ENCODE measurements at regions not wholly inside any gene's neighbourhood (a gene's known extent, or its start where the extent isn't known, plus 50 kb on each side); places are given as distances from the start of the nearest gene placed in this dataset.
"Not testable (repeated sequence)": the region's sequence is repeated elsewhere in the genome, so short reads cannot be mapped to it uniquely, and the experiment has no call there.

DNA sequence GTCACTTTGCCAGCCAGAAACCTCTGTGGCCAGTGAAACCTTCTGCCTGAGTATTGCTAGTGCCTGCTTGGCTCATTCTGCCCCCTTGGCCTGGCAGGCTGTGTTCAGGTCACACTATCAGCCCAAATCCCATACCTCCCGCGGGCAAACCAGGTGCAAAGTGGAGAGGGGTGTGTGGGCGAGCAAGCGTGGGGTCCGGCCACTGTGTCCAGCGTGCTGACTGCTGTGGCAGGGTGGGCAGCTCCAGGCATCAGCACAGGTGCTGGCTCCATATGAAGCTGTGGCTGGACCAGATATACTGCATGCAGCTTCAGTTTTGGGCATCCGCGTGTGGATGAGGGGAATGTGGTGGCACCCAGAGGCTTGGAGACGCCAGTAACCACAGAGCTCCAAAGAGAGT is 576.5 kb upstream of the EDIL3 start:
- no peak for DNase-seq

DNA sequence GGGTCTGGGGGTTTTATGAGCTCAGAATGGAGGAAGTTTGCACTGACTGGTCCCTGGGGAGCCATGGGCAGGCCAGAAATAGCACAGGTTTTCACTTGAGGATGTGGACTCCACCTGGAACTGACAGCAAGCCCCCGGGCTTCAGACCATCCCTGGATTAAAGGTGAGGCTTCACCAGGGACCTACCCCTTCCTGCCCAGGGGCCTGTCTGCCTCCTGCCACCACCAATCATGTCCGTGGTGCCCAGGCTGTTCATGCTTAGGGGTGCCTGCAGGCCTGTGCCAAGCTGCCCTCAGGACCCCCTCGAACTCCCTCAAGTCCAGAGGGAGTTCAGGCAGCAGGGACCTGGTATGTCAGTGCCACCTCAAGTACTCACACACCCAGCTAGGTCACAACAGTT is 577.2 kb upstream of the EDIL3 start:
- DNase-seq, result no peak

DNA sequence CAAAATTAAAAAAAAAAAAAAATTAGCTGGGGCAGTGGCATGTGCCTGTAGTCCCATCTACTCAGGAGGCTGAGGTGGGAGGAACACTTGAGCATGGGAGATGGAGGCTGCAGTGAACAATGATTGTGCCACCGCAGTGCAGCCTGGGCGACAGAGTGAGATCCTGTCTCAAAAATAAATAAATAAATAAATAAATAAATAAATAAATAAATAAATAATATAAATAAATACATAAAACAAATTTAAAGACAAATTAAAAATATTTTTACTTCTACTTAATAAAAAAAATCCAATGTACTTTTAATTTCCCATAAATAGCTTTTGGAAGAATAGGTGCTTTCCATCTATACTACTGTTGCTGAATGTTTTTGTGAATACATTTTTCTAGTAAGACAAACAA is 598.4 kb upstream of the EDIL3 start:
- no peak for DNase-seq

DNA sequence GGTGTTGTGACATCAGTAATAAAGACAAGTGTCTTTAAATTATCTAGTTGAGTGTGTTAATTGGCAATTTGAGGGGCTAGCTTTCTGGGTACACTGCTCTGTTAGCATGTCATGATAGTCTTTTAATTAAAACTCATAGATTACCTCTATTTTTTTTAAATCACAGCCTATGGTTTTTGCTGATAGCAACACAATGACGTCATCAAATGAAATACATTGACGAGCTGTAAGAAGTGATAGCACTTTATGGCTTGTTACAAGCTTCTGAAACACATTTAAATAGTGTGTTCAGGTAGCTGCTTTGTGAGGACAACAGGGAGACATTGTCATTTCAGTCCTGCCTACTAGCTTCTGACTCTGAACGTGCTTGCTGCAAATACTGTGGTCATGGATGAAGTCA is 600.5 kb upstream of the EDIL3 start:
- DNase-seq, result no peak

DNA sequence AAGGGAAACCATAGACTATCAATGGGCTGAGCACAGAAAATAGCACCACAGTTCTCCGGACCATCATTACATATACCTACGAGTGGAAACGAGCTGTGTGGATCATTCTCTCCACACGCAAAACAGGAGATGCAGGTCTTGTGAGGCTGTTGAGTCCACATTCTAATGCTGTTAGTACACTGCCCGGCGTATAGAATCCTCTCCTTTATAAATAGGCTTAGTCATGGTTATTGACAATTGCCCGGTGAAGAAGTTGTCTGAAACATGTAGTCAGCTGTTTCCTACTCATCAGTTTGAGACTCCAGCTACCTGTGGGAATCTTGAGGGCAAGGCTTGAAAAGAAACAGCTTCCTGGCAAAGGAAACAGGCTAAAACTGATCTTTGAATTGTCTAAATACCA is 602.0 kb upstream of the EDIL3 start:
- DNase-seq, result no peak

DNA sequence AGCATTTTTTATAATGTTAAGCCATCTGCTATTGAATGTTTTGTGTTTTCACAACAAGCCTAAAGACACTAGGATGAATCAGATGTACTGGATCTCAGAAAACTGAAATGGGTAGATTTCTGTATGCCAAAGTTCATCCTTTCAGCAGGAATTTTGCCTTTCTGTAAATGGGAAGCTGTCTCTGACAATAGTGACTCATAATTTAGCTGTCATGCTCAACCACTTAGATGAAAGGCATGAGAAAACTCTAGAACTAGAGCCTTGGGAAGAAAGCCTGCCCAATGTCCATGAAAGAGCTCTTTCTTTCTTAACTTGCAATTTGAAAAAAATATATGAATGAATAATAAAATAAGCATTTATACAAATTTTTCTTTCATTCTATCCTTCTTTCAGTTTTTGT is 616.0 kb upstream of the EDIL3 start:
- no peak for DNase-seq

DNA sequence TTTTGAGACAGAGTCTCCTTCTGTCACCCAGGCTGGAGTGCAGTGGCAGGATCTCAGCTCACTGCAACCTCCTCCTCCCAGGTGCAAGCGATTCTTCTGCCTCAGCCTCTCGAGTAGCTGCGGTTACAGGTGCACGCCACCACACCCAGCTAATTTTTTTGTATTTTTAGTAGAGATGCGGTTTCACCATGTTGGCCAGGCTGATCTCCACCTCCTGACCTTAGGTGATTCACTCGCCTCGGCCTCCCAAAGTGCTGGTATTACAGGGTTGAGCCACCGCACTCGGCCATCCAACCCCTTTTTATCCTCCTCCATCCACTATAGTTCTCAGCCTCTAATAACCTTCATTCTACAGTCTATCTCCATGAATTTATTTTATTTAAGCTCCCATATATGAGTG is 617.3 kb upstream of the EDIL3 start:
- not testable (repeated sequence) for DNase-seq

DNA sequence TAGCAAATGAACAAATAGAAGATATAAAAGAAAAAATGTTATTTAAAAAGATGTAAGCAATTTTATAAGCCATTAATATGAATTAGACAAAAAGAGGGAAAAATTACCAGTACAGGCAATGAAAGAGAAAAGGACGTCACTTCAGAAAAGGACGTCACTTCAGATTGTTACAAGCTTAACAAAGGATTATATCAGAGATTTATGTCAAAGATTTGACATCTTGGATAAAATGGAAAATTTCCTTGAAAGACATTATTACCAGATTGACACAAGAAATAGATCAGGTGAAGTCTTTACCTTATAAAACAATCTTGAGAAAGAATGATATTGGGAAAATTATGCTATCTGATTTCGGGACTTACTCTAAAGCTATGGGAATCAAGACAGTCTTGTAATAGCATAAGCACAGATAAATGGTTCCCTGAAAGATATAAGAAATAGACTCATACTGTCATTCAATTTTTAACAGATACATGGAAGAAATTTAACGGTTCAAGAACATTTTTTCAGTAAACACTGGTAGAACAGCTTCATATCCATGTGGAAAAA is 625.4 kb upstream of the EDIL3 start:
- no peak for DNase-seq

DNA sequence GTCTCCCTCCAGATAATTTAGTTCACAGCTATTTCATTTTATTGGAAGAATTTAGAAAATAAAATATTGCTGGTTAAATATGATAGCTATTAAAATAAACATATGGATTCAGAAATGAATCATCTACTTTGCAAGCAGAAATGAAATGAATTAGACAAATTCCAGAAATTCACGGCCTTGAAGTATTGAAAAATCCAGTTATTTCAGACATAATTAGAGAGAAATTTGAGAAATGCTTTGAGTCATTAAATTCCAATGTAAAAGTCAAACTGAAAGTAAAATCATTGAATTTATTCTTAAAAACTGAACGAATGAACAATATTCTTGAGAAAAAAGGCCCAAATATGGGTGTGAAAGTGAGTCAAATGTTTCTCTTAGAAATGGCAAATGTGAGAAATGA is 632.6 kb upstream of the EDIL3 start:
- DNase-seq, result no peak

DNA sequence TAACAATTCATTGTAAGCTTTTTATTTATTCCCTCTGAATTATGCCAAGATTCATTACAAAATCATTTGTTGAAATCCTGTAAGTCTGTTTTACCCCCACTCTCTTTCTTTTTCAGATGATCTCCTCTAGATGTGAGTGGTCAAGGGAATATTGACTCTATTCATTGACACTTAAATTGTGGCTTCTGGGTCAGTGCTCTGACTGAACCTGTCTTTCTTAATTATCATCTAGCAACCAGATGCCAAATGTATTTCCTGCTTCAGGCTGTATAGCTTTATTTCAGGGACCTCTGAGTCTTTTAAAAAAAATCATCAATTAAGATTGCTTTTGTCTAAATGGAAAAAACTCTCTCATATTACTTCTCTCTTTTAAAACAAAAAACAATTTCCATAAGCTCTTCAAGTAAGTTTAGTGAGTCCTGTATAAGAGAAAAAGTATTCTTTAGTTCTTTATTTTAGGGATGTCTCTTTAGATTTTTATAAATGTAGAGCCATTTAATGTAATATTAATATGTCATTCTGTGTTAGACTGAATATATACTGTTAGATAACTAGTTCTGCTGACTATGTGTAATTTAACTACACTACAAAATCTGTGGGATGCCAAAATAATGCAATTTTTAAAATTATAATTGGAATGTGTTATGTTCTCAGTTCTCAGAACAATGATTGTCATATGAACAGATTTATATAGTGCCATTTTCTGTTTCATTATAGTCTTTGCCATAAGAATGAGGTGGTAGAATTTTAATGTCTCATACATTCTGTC is 645.8 kb upstream of the EDIL3 start:
- no peak for DNase-seq

DNA sequence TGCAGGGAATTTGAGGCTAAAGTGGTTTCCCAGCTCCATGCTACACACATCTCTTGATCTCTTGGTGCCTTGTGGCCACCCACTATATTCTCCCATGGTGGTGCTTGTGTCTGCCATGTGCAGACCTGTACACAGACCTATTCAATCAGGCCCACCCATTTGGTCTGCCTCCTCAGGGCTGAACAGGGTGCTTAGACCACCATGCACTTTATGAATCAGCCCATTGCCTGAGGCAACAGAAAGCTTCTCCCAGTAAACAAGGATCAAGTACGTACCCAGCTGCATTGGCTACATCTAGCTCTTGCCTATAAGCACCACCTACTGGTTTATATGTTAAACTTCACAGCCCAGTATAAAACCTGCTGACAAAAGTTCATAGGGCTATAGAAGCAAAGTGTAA is 664.3 kb upstream of the EDIL3 start:
- peak in 1 of 2 donors; percentile 14 for DNase-seq

DNA sequence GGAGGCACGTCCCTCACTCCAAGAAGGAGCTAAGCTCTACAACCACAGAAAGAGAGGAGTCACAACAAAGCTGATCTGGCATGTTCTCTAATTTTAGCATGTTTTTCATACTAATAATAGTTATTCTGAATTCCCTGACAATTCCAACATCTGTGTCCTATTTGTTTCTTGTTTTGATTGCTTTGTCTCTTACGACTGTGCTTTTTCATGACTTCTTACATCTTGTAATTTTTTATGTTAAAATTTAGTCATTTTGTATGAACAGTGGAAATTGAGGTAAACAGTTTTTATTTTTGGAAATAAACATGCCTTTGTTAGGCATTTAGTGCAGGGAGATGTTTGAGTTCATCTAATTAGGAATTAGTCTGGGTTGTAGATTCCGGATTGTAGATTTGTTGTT is 668.1 kb upstream of the EDIL3 start:
- DNase-seq, result no peak

DNA sequence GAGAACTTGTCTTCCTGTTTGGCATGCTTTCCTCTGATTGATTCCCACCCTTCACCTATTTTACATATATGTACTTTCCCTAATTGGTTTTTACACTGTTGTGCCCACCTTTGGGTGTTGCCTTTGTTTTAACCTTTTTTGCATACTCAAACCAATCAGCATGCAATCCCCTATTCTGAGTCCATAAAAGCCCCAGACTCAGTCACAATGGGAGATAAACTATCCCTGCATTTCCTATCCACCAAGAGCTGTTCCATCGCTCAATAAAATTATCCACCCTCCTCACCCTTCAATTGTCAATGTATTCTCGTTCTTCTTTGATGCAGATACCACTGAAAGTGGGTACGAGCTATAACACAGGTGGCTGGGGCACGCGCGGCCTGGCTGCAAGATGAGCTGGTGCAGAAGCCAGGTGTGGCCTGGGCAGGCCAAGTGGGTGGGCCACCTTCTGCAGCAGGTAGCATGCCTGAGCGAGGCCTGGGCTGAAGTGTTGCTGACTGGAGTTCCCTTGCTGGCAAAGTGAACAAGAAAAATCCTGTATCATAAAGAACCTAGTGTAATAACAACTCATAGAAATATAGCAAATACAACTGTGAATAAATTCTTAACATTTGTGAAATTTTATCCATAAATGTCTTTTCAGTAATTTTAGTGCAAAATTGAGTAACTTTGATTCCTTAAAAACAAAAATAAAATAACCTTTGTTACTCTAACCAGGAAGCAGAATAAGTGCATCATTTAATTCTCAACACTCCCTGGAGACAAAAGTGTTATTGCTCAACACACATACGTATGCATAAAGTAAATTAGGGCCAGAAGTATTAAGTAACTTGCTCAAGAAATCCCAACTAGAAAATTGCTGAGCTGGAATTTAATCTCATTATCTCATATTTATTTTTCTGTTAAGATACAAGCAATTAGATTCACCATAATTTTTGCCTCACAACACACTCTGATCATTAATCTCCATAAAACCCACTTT is 685.3 kb upstream of the EDIL3 start:
- no peak for DNase-seq

DNA sequence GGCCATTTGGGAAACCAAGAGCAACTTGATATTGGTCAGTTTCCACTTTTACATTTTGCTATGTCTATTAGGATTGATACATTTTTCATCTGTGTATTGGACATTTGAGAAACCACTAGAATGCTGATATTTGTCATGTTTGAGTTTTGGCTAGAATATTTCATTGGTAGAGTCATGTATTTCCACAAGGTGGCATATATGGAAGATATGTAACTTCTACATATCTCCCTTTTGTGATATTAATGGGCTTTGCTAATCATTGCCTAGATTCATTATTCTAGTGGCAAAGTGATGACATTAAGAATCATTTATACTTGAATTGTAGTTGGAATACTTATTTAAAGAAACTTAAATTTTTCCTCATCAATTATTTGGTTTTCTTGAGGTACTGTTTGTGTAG is 692.9 kb upstream of the EDIL3 start:
- no peak for DNase-seq

DNA sequence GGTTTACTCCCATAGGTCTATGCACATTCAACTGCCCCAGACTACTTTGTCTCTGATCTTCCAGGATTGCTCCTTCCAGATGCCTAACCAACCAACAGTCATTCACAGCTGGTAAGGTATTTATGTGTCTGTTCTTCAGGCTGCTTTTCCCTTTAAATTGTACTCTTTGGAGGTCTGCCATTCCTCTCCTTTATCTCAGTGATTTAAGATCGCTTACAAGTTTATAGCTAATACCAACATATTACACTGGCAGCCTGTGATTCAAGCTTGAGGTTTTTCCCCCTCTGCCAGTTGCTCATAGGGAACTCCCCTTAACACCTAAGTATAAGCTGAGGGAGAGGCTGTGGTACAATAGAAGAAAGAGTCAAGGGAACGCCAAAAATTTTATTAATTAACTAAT is 711.7 kb upstream of the EDIL3 start:
- DNase-seq, result no peak

DNA sequence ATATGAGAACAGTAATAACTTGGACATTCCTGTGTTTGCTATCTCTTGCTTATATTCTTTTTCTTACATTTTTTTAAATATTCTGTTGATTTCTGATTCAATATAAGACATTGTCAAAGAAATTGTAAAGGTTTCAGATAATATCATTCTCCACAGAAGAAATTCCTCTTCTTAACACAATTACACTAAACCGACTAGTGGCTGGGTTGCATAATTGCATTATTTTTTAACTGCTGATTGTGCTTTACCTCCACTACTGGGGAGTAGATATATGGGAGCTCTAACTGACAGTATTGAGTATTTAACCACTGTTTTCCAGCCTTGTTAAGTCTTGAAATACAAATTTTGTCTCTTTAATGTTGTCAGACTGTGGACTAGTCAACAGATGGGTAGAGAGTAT is 723.8 kb upstream of the EDIL3 start:
- DNase-seq, result no peak

DNA sequence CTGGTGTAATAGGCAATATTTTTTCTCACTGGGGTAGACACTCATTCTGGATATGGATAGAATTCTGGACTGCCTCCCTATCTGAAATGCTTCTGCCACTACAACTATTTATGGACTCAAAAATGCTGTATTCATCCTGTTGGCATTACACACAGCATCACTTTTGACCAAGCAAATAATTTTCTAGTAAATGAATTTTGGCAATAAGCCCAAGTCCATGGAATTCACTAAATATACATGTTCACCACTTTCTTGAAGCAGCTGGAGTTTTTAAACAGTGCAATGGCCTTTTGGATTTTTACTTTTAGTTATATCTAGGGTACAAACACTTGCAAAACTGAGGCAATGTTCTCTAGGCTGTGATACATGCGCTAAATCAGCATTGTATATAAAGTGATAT is 724.9 kb upstream of the EDIL3 start:
- no peak for DNase-seq

DNA sequence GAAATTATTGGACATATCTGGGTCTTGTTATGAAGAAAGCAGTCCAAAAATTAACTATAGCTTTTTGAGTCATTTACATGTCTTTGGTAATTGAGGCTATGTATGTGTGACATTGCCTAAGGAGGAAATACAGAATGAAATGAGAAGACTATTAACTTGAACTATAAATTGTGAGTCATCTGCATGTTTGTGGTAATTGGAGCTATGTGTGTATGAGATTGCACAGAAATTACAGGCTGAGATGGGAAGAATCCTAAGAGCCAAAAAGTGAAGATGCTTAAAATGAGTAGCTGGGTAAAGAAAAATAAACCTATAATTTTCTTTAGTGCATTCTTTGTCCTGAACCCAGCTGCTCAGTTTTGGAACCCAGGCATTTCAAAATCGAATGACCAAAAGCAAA is 747.6 kb upstream of the EDIL3 start:
- DNase-seq, result no peak

DNA sequence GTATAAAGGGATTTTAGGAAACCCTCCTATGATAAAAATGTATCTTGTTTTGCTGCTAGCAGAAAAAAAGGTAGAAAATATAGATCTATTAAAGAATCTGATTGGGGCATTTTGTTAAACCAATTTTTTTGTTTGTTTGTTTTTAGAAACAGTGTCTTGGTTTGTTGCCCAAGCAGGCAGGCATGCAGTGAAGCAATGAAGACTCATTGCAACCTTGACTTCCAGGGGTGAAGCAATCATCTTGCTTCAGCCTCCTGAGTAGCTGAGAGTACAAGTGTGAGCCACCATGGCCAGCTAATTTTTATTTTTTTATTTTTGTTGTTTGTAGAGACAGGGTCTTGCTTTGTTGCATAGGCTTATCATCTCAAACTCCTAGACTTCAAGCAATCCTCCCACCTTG is 755.8 kb upstream of the EDIL3 start:
- DNase-seq, result no peak

DNA sequence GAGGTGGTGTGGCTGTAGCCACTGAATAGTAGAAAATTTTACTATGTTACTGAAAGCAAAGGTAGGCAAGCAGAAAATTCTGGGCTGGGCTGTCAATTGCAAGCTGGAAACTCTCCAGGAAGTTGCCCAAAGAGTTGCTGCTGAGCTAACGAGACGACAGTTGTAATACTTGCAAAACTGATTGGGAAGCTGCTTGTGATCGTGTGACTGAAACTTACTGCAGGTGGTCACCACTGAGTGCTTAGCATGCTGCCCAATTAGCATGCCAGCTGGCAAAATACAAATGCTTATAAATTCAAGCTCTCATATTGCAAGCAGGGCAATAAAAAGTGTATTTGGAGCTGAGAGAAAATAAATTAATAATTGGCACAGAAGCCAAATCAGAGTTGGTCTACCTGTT is 758.5 kb upstream of the EDIL3 start:
- no peak for DNase-seq

DNA sequence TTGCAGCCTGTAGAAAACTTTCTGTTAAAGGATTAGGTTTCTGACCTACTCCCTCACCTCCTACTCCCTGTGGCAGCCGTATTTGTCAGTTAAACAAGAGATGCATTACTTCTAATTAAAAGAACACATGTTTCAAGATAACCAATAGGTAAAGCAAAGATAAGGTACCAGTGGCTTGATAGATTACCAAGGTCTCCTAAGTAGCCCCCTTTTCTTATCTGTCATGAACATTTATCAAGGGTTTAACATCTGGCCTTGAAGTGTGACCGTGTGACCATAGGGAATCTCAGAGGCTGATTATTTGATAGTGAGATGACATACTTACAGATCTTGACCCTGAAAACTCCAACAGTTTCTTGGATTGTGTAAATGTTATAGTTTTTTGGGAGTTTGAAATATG is 764.0 kb upstream of the EDIL3 start:
- no peak for DNase-seq

DNA sequence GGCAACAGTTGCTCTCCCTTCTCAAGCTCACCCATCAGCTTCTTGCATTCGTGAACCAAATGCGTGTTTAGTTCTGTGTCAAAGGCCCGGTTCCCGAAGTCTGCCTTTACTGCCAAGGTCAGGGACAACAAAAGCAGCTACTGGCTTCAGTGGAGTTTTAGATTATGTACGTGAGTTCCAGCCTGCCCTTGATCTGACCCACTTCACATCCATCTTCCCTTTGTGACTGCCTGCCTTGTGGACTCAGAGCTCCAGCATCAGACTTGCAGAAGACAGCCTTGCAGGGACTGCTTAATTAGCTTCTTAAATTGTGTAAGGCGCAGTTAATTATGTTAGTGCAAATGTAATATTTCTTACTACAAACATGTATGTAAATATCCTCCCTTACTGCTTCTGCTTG is 774.7 kb upstream of the EDIL3 start:
- DNase-seq, result no peak

DNA sequence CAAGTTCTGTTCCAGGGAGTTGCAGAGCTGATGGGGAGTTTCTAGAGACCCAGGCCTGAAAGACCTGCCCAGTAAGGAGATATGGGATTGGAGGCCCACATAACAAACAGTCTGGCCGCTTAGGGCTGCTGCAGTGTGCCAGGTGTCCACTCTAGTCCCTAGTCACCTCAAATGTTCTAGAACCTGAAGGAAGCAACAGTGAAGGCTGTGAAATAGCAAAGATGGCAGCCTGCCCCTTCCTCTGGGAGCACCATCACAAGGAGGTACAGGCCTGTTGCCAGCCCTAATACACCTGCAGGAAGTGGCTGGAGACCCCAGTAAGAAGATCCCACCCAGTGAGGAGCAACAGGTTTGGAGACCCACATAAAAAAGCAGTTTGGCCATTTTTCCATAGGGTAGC is 783.8 kb upstream of the EDIL3 start:
- no peak for DNase-seq

DNA sequence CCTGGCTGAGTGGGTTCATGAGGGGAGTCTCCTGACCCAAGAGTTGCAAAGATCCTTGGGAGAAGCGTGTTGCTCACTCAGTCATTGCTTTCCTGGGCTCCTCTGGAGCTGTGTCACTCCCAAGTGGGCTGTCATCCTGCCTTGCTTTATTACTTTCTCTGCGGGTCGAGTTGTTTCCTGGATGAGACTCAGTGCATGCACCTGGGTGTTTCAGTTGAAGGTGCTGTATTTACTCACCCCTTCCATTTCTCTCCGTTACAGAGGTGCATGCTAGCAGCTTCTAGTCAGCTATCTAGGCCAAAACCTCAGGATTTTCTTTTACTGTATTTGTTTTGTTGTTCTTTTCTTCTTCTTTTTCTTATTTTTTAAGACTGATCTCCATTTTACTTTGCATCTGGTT is 785.5 kb upstream of the EDIL3 start:
- no peak for DNase-seq

All from inflammatory macrophage (primary cell).